ENCODE measurements at regions not wholly inside any gene's neighbourhood (a gene's known extent, or its start where the extent isn't known, plus 50 kb on each side); places are given as distances from the start of the nearest gene placed in this dataset.

GRCh38 chr3:31132132-31132769 is 237.8 kb upstream of the GADL1 start:
- Histone ChIP-seq H3K36me3 (ENCODE audit: control insufficient read depth, insufficient read depth, low read length) (no peaks in the 10 kb centered on the region), H3K9me3 (ENCODE audit: control insufficient read depth, insufficient read depth, low read length) (no peaks in the 10 kb centered on the region), H3K14ac (replicated peaks; ENCODE audit: low read depth, low read length) (no peak overlapping the region), H4K5ac (ENCODE audit: low read depth, low read length) (no peak overlapping the region), H3K23ac (ENCODE audit: low read depth, low read length) (no peak overlapping the region), H3K4ac (ENCODE audit: low read depth, low read length) (no peak overlapping the region), H2BK5ac (ENCODE audit: low read depth, low read length, poor library complexity, severe bottlenecking) (no peak overlapping the region), H3K27me3 (ENCODE audit: control insufficient read depth, insufficient read depth, low read length) (no peaks in the 10 kb centered on the region; the same call in 1 of the 2 replicates), H3K18ac (ENCODE audit: low read depth, low read length) (no peak overlapping the region), H2AK5ac (ENCODE audit: low read depth, low read length) (no peak overlapping the region), H3K56ac (ENCODE audit: extremely low read depth, insufficient read depth, low read length) (no peak overlapping the region), H3K4me1 (ENCODE audit: control insufficient read depth, insufficient read depth, low read length) (no peaks in the 10 kb centered on the region), H3K9ac (ENCODE audit: low read depth, low read length) (no peak overlapping the region), H4K8ac (ENCODE audit: low read depth in 2 of 2, low read length in 2 of 2) (no peak overlapping the region), H3K27ac (ENCODE audit: insufficient read depth, low read length) (no peak overlapping the region), H3K79me1 (ENCODE audit: low read depth in 1 of 2, low read length in 2 of 2) (no peaks in the 10 kb centered on the region), H4K20me1 (ENCODE audit: insufficient read depth, low read length) (no peaks in the 10 kb centered on the region), H4K91ac (ENCODE audit: insufficient read depth, low read depth, low read length) (no peak overlapping the region), H2BK15ac (ENCODE audit: low read depth, low read length) (no peak overlapping the region), H2BK20ac (ENCODE audit: low read depth, low read length) (no peak overlapping the region), H3K9me1 (ENCODE audit: insufficient read depth, low read length) (no peaks in the 10 kb centered on the region), H3K4me3 (ENCODE audit: insufficient read depth, low read depth, low read length) (no peak overlapping the region), H2BK120ac (ENCODE audit: low read depth, low read length) (no peak overlapping the region), H3K4me2 (ENCODE audit: low read depth, low read length) (no peak overlapping the region), H2AFZ (replicated peaks; ENCODE audit: low read length, poor library complexity) (no peak overlapping the region), H2AK9ac (replicated peaks; ENCODE audit: low read depth, low read length, poor library complexity) (no peak overlapping the region)
- TF ChIP-seq RAD21 (IDR thresholded peaks at IDR 0.05; ENCODE audit: low read length), result peak; percentile 87
- peak; percentile 82 for TF ChIP-seq SMC3 (IDR thresholded peaks at IDR 0.05; ENCODE audit: low read depth, low read length)
- TF ChIP-seq CTCF (conservative IDR thresholded peaks at IDR 0.05; ENCODE audit: low read depth, low read length), result peak; percentile 60
- TF ChIP-seq CHD1 (IDR thresholded peaks at IDR 0.05; ENCODE audit: low read depth, low read length), result no peak
- intact Hi-C loops (cut with micrococcal nuclease), result loop anchor here (1.0 to 5.0 kb wide), 5 partner anchors 160 to 1090 kb away; no protein-coding TSS in a partner anchor
- DNase-seq, result peak; percentile 53
- CTCF ChIA-PET, result interaction anchor here (0.6 to 1.0 kb wide), 3 partner anchors 258 to 362 kb away, joined by 3 read pairs; no protein-coding TSS in a partner anchor
- dilution Hi-C loops (cut with HindIII; ENCODE audit: low sequenced_read_pairs, unreplicated experiment), result no loop called here
- in situ Hi-C loops (cut with MboI; ENCODE audit: low sequenced_read_pairs), result loop anchor here (5.0 to 25.0 kb wide), 2 partner anchors 365 to 1095 kb away; no protein-coding TSS in a partner anchor
- no CpG with 5 or more reads among the region's 2 CpGs for WGBS, 2 experiments (ENCODE audit: extremely low coverage in 2 of 2, insufficient read length in 1 of 2)
- POLR2A ChIA-PET (ENCODE audit: unreplicated experiment), result no interaction called here
- no TSS peak for BruUV-seq (replicated peaks)
- peak; percentile 42; the same call in 1 of the 2 replicates for ATAC-seq (ENCODE audit: low read depth)

All from IMR-90 (cell line).